Natural killer cell (primary cell): ENCODE measurements at regions not wholly inside any gene's neighbourhood (a gene's known extent, or its start where the extent isn't known, plus 50 kb on each side); places are given as distances from the start of the nearest gene placed in this dataset.

ENCODE experiments used
- ATAC-seq, 3 donors: fragments of 150-1000 bp in 2 of 3; fragments of 200-7000 bp in 1 of 3; cut with Tn5 transposase; 1 replicate in 1 of 3; 2 replicates in 2 of 3; pipeline ENCODE4 v1.10.0; 2021; ENCODE audit warnings: mild to moderate bottlenecking in 2 of 3, moderate library complexity in 2 of 3
- DNase-seq, 2 donors: peaks; one replicate each; pipeline versions ENCODE4 v3.0.0 to v3.0.0-alpha.2; 2013 to 2021; ENCODE audit warnings: mixed read lengths in 1 of 2
- H3K27ac ChIP-seq: one replicate; pipeline ENCODE4 v1.5.1; 2013; ENCODE audit warnings: mild to moderate bottlenecking, low read length
- H3K27me3 ChIP-seq: one replicate; pipeline ENCODE4 v1.6.1; 2013; ENCODE audit warnings: low read length; ENCODE audit not compliant: control insufficient read depth, insufficient read depth
- H3K36me3 ChIP-seq: one replicate; pipeline ENCODE4 v1.6.1; 2013; ENCODE audit warnings: low read length; ENCODE audit not compliant: control insufficient read depth, insufficient read depth
- H3K4me1 ChIP-seq: one replicate; pipeline ENCODE4 v1.6.1; 2013; ENCODE audit warnings: low read length; ENCODE audit not compliant: control insufficient read depth, insufficient read depth
- H3K4me3 ChIP-seq: one replicate; pipeline ENCODE4 v1.5.1; 2013; ENCODE audit warnings: low read length
- H3K9me3 ChIP-seq: one replicate; pipeline ENCODE4 v1.6.1; 2013; ENCODE audit warnings: low read length; ENCODE audit not compliant: control insufficient read depth, insufficient read depth
- H3K27ac Mint-ChIP-seq, 2 donors: one replicate each; pipeline ENCODE4 v1.8.0; 2022; ENCODE audit warnings: mild to moderate bottlenecking in 2 of 2, mixed read lengths in 2 of 2, moderate library complexity in 1 of 2
- H3K27me3 Mint-ChIP-seq, 2 donors: one replicate each; pipeline ENCODE4 v1.8.0; 2022; ENCODE audit warnings: low read depth in 2 of 2, mixed read lengths in 2 of 2
- H3K36me3 Mint-ChIP-seq: one replicate; pipeline ENCODE4 v1.8.0; 2022; ENCODE audit warnings: mixed read lengths
- H3K4me1 Mint-ChIP-seq, 2 donors: one replicate each; pipeline ENCODE4 v1.8.0; 2022; ENCODE audit warnings: mixed read lengths in 2 of 2
- H3K4me3 Mint-ChIP-seq: one replicate; pipeline ENCODE4 v1.8.0; 2022; ENCODE audit warnings: mild to moderate bottlenecking, moderate library complexity, mixed read lengths
- H3K9me3 Mint-ChIP-seq, 2 donors: one replicate each; pipeline ENCODE4 v1.8.0; 2022; ENCODE audit warnings: mixed read lengths in 2 of 2
- WGBS: methylation state at CpG from one replicate; pipeline ENCODE4 v1.1.7; 2013; ENCODE audit warnings: missing lambda C conversion rate; ENCODE audit not compliant: insufficient coverage; 5-methylcytosine and 5-hydroxymethylcytosine counted together
- intact Hi-C: fragments of 100-400 bp; cut with micrococcal nuclease; formaldehyde crosslinking; loops from one replicate; pipeline ENCODE4 v1.14.2; 2022
- TF ChIP-seq, protein P1 (sequence below): fragments of 200-600 bp; IDR thresholded peaks from one replicate; pipeline ENCODE4 v1.8.0; 2022; ENCODE audit warnings: antibody characterized with exemption

DNA sequence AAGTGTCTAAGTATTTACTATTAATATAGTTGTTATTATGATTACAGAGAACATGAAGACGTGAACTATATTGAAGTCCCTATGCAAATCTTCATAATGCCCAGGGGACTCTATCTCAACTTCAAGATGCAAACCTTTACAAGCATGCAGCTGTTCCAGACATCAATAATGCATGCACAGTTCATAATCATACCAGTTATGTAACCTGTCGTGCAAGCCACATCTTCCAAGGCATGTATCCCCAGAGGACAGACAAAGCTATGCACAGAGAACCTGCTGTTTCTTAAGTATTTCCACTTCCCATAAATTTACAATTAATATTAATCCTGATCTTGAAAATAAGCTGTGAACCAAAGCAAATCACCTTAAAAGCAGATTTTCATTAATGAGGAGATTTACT is 534.1 kb downstream of the TUSC7 start:
- no peak for DNase-seq
- no peaks in the 10 kb centered on the region for H3K36me3 Mint-ChIP-seq
- Histone ChIP-seq H3K4me1 (no peaks in the 10 kb centered on the region), H3K27me3 (no peaks in the 10 kb centered on the region), H3K27ac (no peak overlapping the region), H3K4me3 (no peak overlapping the region), H3K9me3 (no peaks in the 10 kb centered on the region), H3K36me3 (no peaks in the 10 kb centered on the region)
- H3K4me3 Mint-ChIP-seq, result no peak overlapping the region
- H3K4me1 Mint-ChIP-seq, result no peaks in the 10 kb centered on the region
- TF ChIP-seq, protein P1, sequence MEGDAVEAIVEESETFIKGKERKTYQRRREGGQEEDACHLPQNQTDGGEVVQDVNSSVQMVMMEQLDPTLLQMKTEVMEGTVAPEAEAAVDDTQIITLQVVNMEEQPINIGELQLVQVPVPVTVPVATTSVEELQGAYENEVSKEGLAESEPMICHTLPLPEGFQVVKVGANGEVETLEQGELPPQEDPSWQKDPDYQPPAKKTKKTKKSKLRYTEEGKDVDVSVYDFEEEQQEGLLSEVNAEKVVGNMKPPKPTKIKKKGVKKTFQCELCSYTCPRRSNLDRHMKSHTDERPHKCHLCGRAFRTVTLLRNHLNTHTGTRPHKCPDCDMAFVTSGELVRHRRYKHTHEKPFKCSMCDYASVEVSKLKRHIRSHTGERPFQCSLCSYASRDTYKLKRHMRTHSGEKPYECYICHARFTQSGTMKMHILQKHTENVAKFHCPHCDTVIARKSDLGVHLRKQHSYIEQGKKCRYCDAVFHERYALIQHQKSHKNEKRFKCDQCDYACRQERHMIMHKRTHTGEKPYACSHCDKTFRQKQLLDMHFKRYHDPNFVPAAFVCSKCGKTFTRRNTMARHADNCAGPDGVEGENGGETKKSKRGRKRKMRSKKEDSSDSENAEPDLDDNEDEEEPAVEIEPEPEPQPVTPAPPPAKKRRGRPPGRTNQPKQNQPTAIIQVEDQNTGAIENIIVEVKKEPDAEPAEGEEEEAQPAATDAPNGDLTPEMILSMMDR, result no peak
- no peaks in the 10 kb centered on the region for H3K27me3 Mint-ChIP-seq
- H3K9me3 Mint-ChIP-seq, result peaks cover 3 to 12% of the 10 kb centered on the region in 2 donors
- ATAC-seq, result no peak
- no peak overlapping the region for H3K27ac Mint-ChIP-seq
- intact Hi-C loops, result no loop called here
- WGBS, result 69% methylated on average over 1 of the region's 2 CpGs

DNA sequence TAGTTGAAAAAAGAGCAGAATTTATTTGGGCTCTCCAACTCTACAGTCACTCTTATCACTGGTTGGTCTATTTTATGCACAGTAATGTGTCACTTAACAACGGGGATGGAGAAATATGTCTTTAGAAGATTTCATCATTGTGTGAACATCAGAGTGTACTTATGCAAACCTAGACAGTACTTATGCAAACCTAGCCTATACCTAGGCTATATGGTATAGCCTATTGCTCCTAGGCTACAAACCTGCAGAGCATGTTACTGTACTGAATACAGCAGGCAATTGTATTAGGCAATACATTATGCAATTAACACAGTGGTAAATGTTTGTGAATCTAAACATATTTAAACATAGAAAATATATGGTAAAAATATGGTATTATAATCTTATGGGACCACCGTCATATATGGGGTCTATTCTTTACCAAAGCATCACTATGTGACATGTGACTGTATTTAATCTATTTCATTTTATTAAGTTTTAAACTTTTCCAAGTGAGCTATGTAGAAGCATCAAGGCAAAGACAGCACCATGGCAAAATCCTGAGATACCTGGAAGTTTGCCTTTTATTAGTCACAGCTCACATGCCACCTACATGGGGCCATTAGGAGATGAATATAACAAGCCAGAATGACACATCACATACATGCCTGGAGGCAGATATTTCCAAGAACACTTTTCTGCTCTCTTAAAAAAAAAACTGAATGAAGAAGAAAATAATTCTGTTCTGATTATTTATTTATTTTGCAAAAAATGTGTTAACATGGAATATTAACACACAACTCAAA is 537.4 kb downstream of the TUSC7 start:
- no peaks in the 10 kb centered on the region for H3K36me3 Mint-ChIP-seq
- Histone ChIP-seq H3K27me3 (no peaks in the 10 kb centered on the region), H3K27ac (no peak overlapping the region), H3K36me3 (no peaks in the 10 kb centered on the region), H3K4me3 (no peak overlapping the region), H3K4me1 (no peaks in the 10 kb centered on the region), H3K9me3 (no peaks in the 10 kb centered on the region)
- DNase-seq, result no peak
- TF ChIP-seq, protein P1, result no peak
- ATAC-seq, result no peak
- H3K4me1 Mint-ChIP-seq, result no peaks in the 10 kb centered on the region
- no peaks in the 10 kb centered on the region for H3K27me3 Mint-ChIP-seq
- no CpG with 5 or more reads among the region's 2 CpGs for WGBS
- intact Hi-C loops, result no loop called here
- H3K4me3 Mint-ChIP-seq, result no peak overlapping the region
- H3K9me3 Mint-ChIP-seq, result peaks cover 4 to 10% of the 10 kb centered on the region in 2 donors
- no peak overlapping the region for H3K27ac Mint-ChIP-seq

DNA sequence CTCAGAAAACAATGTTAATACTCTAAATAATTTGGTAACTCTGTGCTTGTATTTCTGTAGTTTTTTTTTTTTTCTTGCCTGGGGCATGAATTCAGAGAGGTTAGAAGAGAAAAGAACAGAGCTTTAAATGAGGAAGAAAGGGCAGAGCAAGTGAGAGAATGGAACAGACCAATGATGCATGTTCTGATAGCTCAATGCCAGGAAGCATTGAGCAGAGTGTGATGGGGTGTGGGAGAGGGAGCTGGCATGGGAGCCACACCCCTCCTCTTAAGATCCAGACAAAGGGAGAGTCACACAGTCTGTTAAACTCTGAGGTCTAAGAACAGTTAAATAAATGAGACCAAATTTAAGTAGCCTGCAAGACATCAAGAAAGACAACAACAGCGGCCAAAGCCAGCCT is 538.6 kb downstream of the TUSC7 start:
- TF ChIP-seq, protein P1, result no peak
- Histone ChIP-seq H3K27me3 (no peaks in the 10 kb centered on the region), H3K36me3 (no peaks in the 10 kb centered on the region), H3K9me3 (no peaks in the 10 kb centered on the region), H3K27ac (no peak overlapping the region), H3K4me3 (no peak overlapping the region), H3K4me1 (no peaks in the 10 kb centered on the region)
- 63% methylated on average over 1 of the region's 1 CpG for WGBS
- Mint-ChIP-seq H3K4me1 (no peaks in the 10 kb centered on the region), H3K27ac (no peak overlapping the region), H3K4me3 (no peak overlapping the region), H3K9me3 (peaks cover 4 to 10% of the 10 kb centered on the region in 2 donors), H3K36me3 (no peaks in the 10 kb centered on the region), H3K27me3 (no peaks in the 10 kb centered on the region)
- ATAC-seq (no peak), DNase-seq (no peak)
- intact Hi-C loops, result no loop called here

DNA sequence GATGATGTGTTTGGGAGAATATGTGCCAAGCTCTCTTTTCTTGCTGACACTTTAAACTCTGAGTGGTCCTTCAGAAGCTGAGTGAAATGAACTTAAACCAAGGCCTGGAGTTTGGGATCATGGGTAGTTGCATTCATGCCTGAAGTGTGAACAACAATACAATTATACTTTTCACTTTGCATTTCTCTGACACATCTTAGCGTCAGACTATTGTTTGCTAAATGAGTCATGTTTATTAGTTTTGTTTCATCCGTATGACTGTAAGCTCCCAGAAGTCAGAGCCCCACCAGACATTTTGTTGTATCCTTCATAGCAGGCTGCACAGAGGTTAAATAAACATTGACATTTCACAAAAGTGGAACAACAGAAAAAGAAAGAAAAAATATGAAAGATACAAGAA is 542.6 kb downstream of the TUSC7 start:
- 89% methylated on average over 1 of the region's 2 CpGs for WGBS
- TF ChIP-seq, protein P1, result no peak
- Histone ChIP-seq H3K4me3 (no peak overlapping the region), H3K4me1 (no peaks in the 10 kb centered on the region), H3K27me3 (no peaks in the 10 kb centered on the region), H3K36me3 (no peaks in the 10 kb centered on the region), H3K9me3 (no peaks in the 10 kb centered on the region), H3K27ac (no peak overlapping the region)
- no peak for DNase-seq
- Mint-ChIP-seq H3K9me3 (peaks cover 4 to 9% of the 10 kb centered on the region in 2 donors), H3K36me3 (no peaks in the 10 kb centered on the region), H3K4me1 (no peaks in the 10 kb centered on the region), H3K27ac (no peak overlapping the region), H3K27me3 (no peaks in the 10 kb centered on the region), H3K4me3 (no peak overlapping the region)
- no peak for ATAC-seq
- intact Hi-C loops, result no loop called here
